Kidney epithelial cell (primary cell): ENCODE measurements at regions not wholly inside any gene's neighbourhood (a gene's known extent, or its start where the extent isn't known, plus 50 kb on each side); places are given as distances from the start of the nearest gene placed in this dataset.
"Not testable (repeated sequence)": the region's sequence is repeated elsewhere in the genome, so short reads cannot be mapped to it uniquely, and the experiment has no call there.

Experiments
- DNase-seq: peaks from one replicate; pipeline ENCODE4 v3.0.0-alpha.2; 2010; ENCODE audit warnings: low read depth
- H3K27me3 ChIP-seq: 2 replicates; pipeline ENCODE4 v1.6.0; 2011; ENCODE audit warnings: low read length; ENCODE audit not compliant: control insufficient read depth, insufficient read depth
- H3K36me3 ChIP-seq: 2 replicates; pipeline ENCODE4 v1.5.1; 2011; ENCODE audit warnings: low read length; ENCODE audit not compliant: control insufficient read depth, insufficient read depth
- H3K4me3 ChIP-seq: 2 replicates; pipeline ENCODE4 v1.5.1; 2011; ENCODE audit warnings: low read depth, mild to moderate bottlenecking, control low read depth, low read length
- CTCF ChIP-seq: IDR thresholded peaks from 2 replicates; pipeline ENCODE4 v1.5.1; 2011; ENCODE audit warnings: mild to moderate bottlenecking, moderate library complexity, low read length, control low read depth, inconsistent platforms; ENCODE audit not compliant: insufficient read depth, poor library complexity, severe bottlenecking

- Histone ChIP-seq H3K4me3 (no peak overlapping the region), H3K27me3 (no peaks in the 10 kb centered on the region), H3K36me3 (no peaks in the 10 kb centered on the region)
- no peak for DNase-seq
- TF ChIP-seq CTCF: no peak
These were observed 533.2 kb downstream of the XYLT1 start for GRCh38 chr16:16937576-16937975.

GRCh38 chr16:16938009-16938408 lies 532.8 kb downstream of the XYLT1 start:
- H3K4me3 ChIP-seq: no peak overlapping the region
- no peak for DNase-seq
- no peaks in the 10 kb centered on the region for H3K27me3 ChIP-seq
- no peak for TF ChIP-seq CTCF
- no peaks in the 10 kb centered on the region for H3K36me3 ChIP-seq

GRCh38 chr16:16938980-16939379 lies 531.8 kb downstream of the XYLT1 start:
- Histone ChIP-seq H3K27me3 (no peaks in the 10 kb centered on the region), H3K36me3 (no peaks in the 10 kb centered on the region), H3K4me3 (no peak overlapping the region)
- no peak for TF ChIP-seq CTCF
- DNase-seq: no peak

GRCh38 chr16:16940351-16940750 lies 530.4 kb downstream of the XYLT1 start:
- no peak for DNase-seq
- Histone ChIP-seq H3K4me3 (no peak overlapping the region), H3K27me3 (no peaks in the 10 kb centered on the region), H3K36me3 (no peaks in the 10 kb centered on the region)
- no peak for TF ChIP-seq CTCF

- not testable (repeated sequence) for H3K36me3 ChIP-seq
These were observed 527.9 kb downstream of the XYLT1 start for GRCh38 chr16:16942849-16943248.

GRCh38 chr16:16945207-16945606 lies 525.6 kb downstream of the XYLT1 start:
- TF ChIP-seq CTCF: no peak
- Histone ChIP-seq H3K36me3 (no peaks in the 10 kb centered on the region), H3K27me3 (no peaks in the 10 kb centered on the region), H3K4me3 (no peak overlapping the region)
- no peak for DNase-seq

More at GRCh38 chr16:16942849-16943248, 527.9 kb downstream of the XYLT1 start:
- H3K4me3 ChIP-seq, H3K27me3 ChIP-seq, DNase-seq: not testable (repeated sequence)

- Histone ChIP-seq H3K36me3 (no peaks in the 10 kb centered on the region), H3K4me3 (no peak overlapping the region), H3K27me3 (no peaks in the 10 kb centered on the region)
- DNase-seq: no peak
- no peak for TF ChIP-seq CTCF
These were observed 514.4 kb downstream of the XYLT1 start for GRCh38 chr16:16956376-16956775.
